Activated naive CD4-positive, alpha-beta T cell treated with anti-CD3 and anti-CD28 coated beads, Interleukin-2, amount 50 U/mL, for 72 hours (primary cell): ENCODE measurements at regions not wholly inside any gene's neighbourhood (a gene's known extent, or its start where the extent isn't known, plus 50 kb on each side); places are given as distances from the start of the nearest gene placed in this dataset.

Source experiments
- ATAC-seq, 2 donors: fragments of 150-1000 bp; cut with Tn5 transposase; 2 replicates each; pipeline ENCODE4 v1.10.0; 2021; ENCODE audit warnings: mild to moderate bottlenecking in 2 of 2, moderate library complexity in 2 of 2
- DNase-seq, 2 donors: peaks; one replicate each; pipeline ENCODE4 v3.0.0; 2021 to 2022; ENCODE audit warnings: low spot score in 2 of 2
- H3K27ac Mint-ChIP-seq, 2 donors: one replicate each; pipeline ENCODE4 v1.8.0; 2022; ENCODE audit warnings: mild to moderate bottlenecking in 2 of 2, mixed read lengths in 2 of 2
- H3K36me3 Mint-ChIP-seq, 2 donors: one replicate each; pipeline ENCODE4 v1.8.0; 2022; ENCODE audit warnings: mixed read lengths in 2 of 2
- H3K9me3 Mint-ChIP-seq, 2 donors: one replicate each; pipeline ENCODE4 v1.8.0; 2022; ENCODE audit warnings: mixed read lengths in 2 of 2

GRCh38 chr15:47997195-47998080 lies 123.4 kb upstream of the SLC24A5 start:
- DNase-seq = no peak
- Mint-ChIP-seq H3K36me3 (no peaks in the 10 kb centered on the region), H3K27ac (no peak overlapping the region), H3K9me3 (no peaks in the 10 kb centered on the region)
- ATAC-seq = no peak

- H3K9me3 Mint-ChIP-seq = no peaks in the 10 kb centered on the region
- H3K27ac Mint-ChIP-seq = no peak overlapping the region
- H3K36me3 Mint-ChIP-seq = no peaks in the 10 kb centered on the region
- no peak for DNase-seq
- no peak for ATAC-seq
Observed at GRCh38 chr15:47998619-47999019, 122.2 kb upstream of the SLC24A5 start.

DNA sequence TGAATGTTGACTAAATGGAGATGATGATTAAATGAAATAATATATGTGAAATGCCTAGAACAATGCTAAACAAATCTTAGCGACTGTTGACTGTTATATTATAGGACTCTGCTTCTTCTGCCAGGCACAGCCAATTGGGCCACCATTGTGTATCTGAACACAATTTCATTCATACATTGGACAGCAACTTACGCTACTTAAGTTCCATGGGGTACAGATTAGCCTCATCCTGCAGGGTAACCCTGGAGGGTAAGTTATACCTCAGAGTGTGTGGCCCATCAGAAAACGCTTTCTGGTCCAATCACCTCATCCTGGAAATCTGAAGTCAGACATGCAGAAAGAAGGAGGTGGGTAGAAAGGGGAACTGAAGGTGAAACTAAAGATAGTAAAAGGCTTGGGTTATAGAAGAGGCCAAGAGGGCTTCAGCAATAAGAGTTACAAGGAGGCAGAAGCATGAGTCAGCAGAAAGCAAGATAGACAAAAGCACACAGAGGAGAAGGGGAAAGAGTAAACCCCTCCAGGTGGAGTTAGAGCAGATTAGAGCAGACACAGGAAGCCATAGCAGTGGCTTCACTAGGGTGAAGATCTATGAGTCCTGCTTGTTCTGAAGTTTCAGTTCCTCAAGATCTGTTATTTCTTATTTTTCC lies 119.3 kb upstream of the SLC24A5 start:
- DNase-seq (no peak), ATAC-seq (no peak)
- H3K9me3 Mint-ChIP-seq = no peaks in the 10 kb centered on the region
- H3K36me3 Mint-ChIP-seq = no peaks in the 10 kb centered on the region
- peak overlapping the region in 1 of 2 donors; percentile 12 for H3K27ac Mint-ChIP-seq

DNA sequence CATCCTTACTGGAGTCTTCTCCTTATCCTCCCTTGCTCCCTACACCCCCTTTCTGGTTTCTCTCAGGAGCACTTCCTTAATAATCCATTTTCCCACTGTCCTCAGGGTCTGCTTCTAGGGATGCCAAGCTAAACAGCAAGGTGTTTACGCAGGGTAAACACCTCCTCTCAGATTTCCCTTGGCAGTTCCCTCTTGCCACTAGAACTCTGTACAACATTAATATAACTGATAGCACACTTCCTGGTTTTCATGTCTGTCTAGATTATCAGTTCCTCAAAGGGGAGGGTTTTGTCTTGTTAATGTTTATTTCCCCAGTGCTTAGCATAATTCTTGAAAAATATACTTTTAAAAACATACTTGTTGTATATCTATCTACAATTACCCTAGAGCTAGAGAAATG lies 118.0 kb upstream of the SLC24A5 start:
- DNase-seq (no peak), ATAC-seq (no peak)
- Mint-ChIP-seq H3K36me3 (no peaks in the 10 kb centered on the region), H3K27ac (no peak overlapping the region), H3K9me3 (no peaks in the 10 kb centered on the region)

DNA sequence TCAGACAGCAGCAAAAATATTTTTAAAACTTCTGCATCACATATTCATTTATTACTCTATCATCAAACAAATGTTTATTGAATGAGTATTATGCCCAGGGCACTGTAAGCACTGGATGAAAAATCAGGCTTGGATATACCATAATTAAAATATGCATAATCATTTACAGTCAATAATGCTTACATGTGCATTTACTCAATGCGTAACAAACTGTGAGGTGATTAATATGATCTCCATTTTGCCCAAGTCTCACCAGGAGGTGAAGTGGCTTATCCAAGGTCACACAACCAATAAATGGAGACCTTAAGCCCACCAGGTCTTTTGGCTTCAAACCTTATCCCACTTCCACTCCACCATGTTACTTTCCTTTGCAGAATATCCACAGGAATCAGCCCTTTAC lies 117.3 kb upstream of the SLC24A5 start:
- DNase-seq = no peak
- Mint-ChIP-seq H3K27ac (no peak overlapping the region), H3K9me3 (peaks cover 0 to 2% of the 10 kb centered on the region in 2 donors), H3K36me3 (no peaks in the 10 kb centered on the region)
- no peak for ATAC-seq

DNA sequence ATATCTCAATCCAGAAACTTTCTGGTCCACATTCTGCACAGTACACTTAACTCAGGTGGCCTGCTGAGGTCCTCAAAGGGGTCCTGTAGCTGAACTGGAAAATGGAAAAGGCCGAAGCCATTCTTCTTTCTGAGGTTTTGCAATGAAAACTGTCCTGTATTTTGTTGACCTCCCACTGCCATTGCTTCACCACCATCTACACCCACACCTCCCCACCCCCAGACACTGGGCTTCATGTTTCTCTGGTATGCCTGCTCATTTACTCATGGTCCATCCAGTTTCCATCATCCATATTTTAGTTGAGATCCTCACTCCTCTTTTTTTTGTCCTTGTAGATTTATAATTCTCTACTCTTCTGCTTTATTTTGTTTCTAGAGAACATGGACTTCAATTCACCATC lies 115.7 kb upstream of the SLC24A5 start:
- DNase-seq (no peak), ATAC-seq (no peak)
- H3K36me3 Mint-ChIP-seq = no peaks in the 10 kb centered on the region
- no peak overlapping the region for H3K27ac Mint-ChIP-seq
- peaks cover 0 to 3% of the 10 kb centered on the region in 2 donors for H3K9me3 Mint-ChIP-seq

- Mint-ChIP-seq H3K36me3 (no peaks in the 10 kb centered on the region), H3K27ac (no peak overlapping the region), H3K9me3 (peaks cover 0 to 5% of the 10 kb centered on the region in 2 donors)
- no peak for ATAC-seq
- no peak for DNase-seq
Observed at GRCh38 chr15:48006031-48006511, 114.7 kb upstream of the SLC24A5 start.

GRCh38 chr15:48010316-48010715 lies 110.5 kb upstream of the SLC24A5 start:
- Mint-ChIP-seq H3K36me3 (no peaks in the 10 kb centered on the region), H3K9me3 (peaks cover 0 to 7% of the 10 kb centered on the region in 2 donors), H3K27ac (no peak overlapping the region)
- ATAC-seq = no peak
- DNase-seq = no peak

GRCh38 chr15:48012191-48012590 lies 108.6 kb upstream of the SLC24A5 start:
- no peak for DNase-seq
- H3K36me3 Mint-ChIP-seq = no peaks in the 10 kb centered on the region
- no peak for ATAC-seq
- peaks cover 0 to 7% of the 10 kb centered on the region in 2 donors for H3K9me3 Mint-ChIP-seq
- no peak overlapping the region for H3K27ac Mint-ChIP-seq

DNA sequence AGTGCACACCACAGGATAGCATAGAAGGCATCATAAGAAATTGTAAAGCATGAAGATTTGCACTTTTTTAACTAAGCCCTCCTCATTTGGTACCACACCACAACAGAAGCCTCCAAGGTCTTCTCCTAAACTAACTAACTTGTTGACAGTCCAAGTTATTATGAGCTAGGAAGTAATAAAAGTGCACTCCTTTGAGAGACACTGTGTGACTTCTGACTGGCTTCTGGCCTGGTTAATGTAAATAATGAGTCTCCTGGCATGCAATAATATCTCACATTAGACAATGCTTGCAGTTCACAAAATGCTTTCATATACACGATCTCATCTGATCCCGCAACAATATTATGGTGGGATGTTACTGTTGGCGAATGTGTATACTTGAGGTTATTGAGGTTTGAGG lies 103.9 kb upstream of the SLC24A5 start:
- DNase-seq (no peak), ATAC-seq (no peak)
- Mint-ChIP-seq H3K27ac (no peak overlapping the region), H3K9me3 (no peaks in the 10 kb centered on the region), H3K36me3 (no peaks in the 10 kb centered on the region)

- DNase-seq (no peak), ATAC-seq (no peak)
- Mint-ChIP-seq H3K36me3 (no peaks in the 10 kb centered on the region), H3K27ac (no peak overlapping the region), H3K9me3 (no peaks in the 10 kb centered on the region)
Observed at GRCh38 chr15:48017747-48018146, 103.0 kb upstream of the SLC24A5 start.

DNA sequence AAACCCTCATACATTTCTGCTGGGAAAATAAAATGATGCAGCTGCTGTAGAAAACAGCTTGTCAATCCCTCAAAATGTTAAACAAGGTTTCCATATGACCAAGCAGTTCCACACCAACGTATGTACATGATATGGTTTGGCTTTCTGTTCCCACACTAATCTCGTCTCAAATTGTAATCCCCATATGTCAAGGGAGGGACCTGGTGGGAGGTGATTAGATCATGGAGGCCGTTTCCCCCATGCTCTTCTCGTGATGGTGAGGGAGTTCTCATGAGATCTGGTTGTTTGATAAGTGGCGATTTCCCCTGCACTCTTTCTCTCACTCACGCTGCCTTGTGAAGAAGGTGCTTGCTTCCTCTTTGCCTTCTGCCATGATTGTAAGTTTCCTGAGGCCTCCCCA lies 100.6 kb upstream of the SLC24A5 start:
- Mint-ChIP-seq H3K36me3 (no peaks in the 10 kb centered on the region), H3K9me3 (peaks cover 0 to 3% of the 10 kb centered on the region in 2 donors), H3K27ac (no peak overlapping the region)
- DNase-seq = no peak
- no peak for ATAC-seq

GRCh38 chr15:48021336-48022086 lies 99.3 kb upstream of the SLC24A5 start:
- DNase-seq = no peak
- H3K36me3 Mint-ChIP-seq = no peaks in the 10 kb centered on the region
- H3K27ac Mint-ChIP-seq = no peak overlapping the region
- ATAC-seq = no peak
- H3K9me3 Mint-ChIP-seq = peaks cover 0 to 3% of the 10 kb centered on the region in 2 donors

DNA sequence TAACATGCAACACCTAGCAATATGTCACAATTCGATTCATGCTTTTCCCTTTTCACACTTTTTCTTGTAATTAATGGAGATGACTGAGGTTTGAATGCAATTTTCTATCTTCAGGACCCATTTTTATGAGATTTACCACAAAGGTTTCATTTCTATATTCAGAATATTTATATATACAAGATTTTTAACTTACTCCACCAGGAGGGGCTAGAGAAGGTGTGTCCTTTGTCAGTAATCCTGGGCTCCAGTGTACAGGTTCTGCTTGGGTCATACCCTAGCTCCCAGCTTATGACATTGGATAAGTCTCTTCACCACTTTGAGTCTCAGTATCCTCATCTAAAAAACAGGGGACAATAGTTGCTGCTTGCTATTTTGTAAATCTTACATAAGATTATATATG lies 95.7 kb upstream of the SLC24A5 start:
- no peak overlapping the region for H3K27ac Mint-ChIP-seq
- H3K9me3 Mint-ChIP-seq = peaks cover 0 to 3% of the 10 kb centered on the region in 2 donors
- ATAC-seq (no peak), DNase-seq (no peak)
- H3K36me3 Mint-ChIP-seq = no peaks in the 10 kb centered on the region

DNA sequence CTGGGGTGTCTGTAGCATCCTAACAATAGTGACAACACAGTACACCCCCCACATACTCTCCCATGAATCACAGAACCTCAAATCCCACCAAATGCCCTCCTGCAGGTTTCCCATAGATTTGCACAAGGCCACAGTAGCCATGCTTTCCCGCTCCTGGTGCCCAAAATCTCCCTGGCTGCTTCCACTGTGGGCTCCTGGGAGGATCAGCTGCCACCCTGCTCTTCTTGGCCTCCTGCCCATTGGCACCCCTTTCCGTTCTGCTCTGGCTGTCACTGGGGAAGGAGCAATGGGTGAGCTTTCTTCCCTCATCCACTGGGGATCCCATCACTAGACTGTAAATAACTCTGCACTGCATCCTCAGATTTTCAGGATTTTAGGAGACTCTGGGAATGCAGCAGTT lies 92.1 kb upstream of the SLC24A5 start:
- Mint-ChIP-seq H3K36me3 (no peaks in the 10 kb centered on the region), H3K27ac (no peak overlapping the region), H3K9me3 (no peaks in the 10 kb centered on the region)
- DNase-seq (no peak), ATAC-seq (no peak)

- Mint-ChIP-seq H3K36me3 (no peaks in the 10 kb centered on the region), H3K27ac (no peak overlapping the region), H3K9me3 (no peaks in the 10 kb centered on the region)
- ATAC-seq (no peak), DNase-seq (no peak)
Observed at GRCh38 chr15:48029642-48030041, 91.1 kb upstream of the SLC24A5 start.

DNA sequence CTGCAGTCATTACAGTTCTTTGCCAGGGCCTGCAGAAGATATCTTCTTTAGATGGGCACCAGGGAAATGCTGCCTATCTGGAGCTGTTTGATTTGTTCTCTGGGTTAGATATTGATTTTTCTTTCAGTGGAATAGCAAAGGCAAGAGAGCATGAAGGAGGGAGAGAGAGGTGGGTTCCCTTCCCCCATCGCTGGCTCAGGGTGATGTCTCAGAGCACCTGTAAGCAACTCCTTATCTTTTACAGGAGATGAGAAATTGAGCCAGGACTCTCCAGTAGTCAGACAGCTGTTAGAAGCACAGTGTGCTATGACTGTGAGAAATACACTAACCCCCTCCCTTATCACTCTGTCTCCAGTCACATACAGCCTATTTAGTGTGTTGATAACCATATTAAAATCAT lies 89.3 kb upstream of the SLC24A5 start:
- Mint-ChIP-seq H3K9me3 (no peaks in the 10 kb centered on the region), H3K36me3 (no peaks in the 10 kb centered on the region), H3K27ac (no peak overlapping the region)
- DNase-seq = no peak
- no peak for ATAC-seq
